IPS-15b (cell line): ENCODE measurements at regions not wholly inside any gene's neighbourhood (a gene's known extent, or its start where the extent isn't known, plus 50 kb on each side); places are given as distances from the start of the nearest gene placed in this dataset.

Experiments
- H3K27me3 ChIP-seq: one replicate; pipeline ENCODE4 v1.6.1; 2013; ENCODE audit warnings: low read length; ENCODE audit not compliant: control insufficient read depth, insufficient read depth
- H3K36me3 ChIP-seq: one replicate; pipeline ENCODE4 v1.6.1; 2013; ENCODE audit warnings: low read length; ENCODE audit not compliant: control insufficient read depth, insufficient read depth
- H3K4me1 ChIP-seq: one replicate; pipeline ENCODE4 v1.6.1; 2013; ENCODE audit warnings: mild to moderate bottlenecking, low read length; ENCODE audit not compliant: control insufficient read depth, insufficient read depth
- H3K4me3 ChIP-seq: one replicate; pipeline ENCODE4 v1.5.1; 2013; ENCODE audit warnings: low read depth, low read length
- H3K9ac ChIP-seq: one replicate; pipeline ENCODE4 v1.6.1; 2013; ENCODE audit warnings: low read depth, mild to moderate bottlenecking, low read length
- H3K9me3 ChIP-seq: one replicate; pipeline ENCODE4 v1.6.1; 2013; ENCODE audit warnings: mild to moderate bottlenecking, low read length; ENCODE audit not compliant: control insufficient read depth, insufficient read depth

GRCh38 chr3:65303431-65303830 is 615.6 kb upstream of the ADAMTS9 start:
- Histone ChIP-seq H3K9me3 (no peaks in the 10 kb centered on the region), H3K27me3 (no peaks in the 10 kb centered on the region)

DNA sequence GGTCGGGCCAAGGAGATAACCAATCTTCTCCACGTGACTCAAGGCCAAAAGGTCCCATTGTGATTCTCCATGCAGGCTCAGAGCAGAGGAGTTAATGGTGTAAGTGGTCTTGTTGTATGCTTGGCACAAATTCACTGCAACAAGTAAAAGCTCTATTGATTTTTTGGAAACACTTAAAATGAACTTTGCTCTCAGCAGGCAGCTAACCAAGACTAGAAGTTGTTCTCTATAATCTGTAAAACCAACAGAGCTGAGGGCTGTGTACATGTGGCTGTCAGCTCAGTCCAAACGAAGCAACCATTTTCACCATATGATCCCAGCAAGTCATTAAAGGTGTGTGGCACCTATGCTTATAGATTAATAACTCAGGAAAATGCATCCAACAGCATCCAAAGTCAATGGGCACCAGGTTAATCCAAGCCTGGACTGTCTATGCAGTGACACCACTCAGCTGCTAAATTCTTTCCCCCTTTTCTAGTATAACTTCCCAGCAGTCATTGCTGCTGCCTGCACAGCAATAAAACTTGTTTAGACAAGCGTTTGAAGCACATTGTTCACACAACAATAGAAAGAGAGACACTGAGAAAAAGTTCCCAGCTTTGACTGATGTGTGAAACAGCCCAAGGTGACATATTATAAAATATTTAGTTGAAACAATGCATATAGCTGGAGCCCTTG is 603.8 kb upstream of the ADAMTS9 start:
- no peaks in the 10 kb centered on the region for H3K4me1 ChIP-seq
- H3K9me3 ChIP-seq, result no peaks in the 10 kb centered on the region
- no peaks in the 10 kb centered on the region for H3K27me3 ChIP-seq
- H3K9ac ChIP-seq, result no peak overlapping the region
- H3K4me3 ChIP-seq, result no peak overlapping the region
- no peaks in the 10 kb centered on the region for H3K36me3 ChIP-seq

More at GRCh38 chr3:65303431-65303830, 615.6 kb upstream of the ADAMTS9 start:
- Histone ChIP-seq H3K4me3 (no peak overlapping the region), H3K36me3 (no peaks in the 10 kb centered on the region), H3K4me1 (no peaks in the 10 kb centered on the region), H3K9ac (no peak overlapping the region)

DNA sequence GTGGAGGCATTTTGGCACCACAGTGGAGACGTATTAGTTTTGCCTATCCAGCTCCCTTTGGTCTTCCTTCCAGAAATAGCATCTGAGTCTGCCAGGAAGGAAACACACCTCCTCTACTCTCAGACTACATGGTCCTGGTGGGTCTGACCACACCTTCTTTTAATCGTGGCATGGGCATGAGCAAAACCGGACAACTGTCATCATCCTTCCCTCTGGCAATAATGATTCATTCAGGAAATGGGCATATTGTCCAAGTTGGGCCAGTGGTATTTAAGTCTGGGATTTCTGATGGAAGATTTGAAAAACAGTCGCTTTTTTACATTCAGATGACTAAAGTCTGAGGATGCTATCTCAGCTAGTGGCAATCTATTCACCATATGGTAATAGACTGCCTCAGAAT is 601.0 kb upstream of the ADAMTS9 start:
- Histone ChIP-seq H3K9ac (no peak overlapping the region), H3K9me3 (no peaks in the 10 kb centered on the region), H3K36me3 (no peaks in the 10 kb centered on the region), H3K27me3 (no peaks in the 10 kb centered on the region), H3K4me1 (no peaks in the 10 kb centered on the region), H3K4me3 (no peak overlapping the region)

DNA sequence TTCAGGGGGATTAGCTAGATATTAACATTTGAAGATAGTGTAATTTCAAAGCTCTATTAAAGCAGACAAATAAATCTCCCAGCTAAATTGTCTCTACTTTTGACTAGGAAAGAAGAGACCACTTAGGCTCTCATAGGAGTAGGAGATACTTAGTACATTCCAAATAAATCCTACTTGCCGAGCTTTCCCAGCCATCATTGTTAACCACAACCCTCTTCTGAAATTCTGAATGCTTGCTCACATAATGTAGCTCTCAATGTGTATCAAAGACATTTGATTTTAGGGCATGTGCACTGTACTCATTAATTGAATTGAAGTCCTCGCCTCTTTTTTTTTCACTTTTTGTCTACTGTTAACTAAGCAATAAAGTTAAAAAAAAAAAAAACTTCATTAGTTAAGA is 598.2 kb upstream of the ADAMTS9 start:
- Histone ChIP-seq H3K36me3 (no peaks in the 10 kb centered on the region), H3K27me3 (no peaks in the 10 kb centered on the region), H3K4me3 (no peak overlapping the region)

DNA sequence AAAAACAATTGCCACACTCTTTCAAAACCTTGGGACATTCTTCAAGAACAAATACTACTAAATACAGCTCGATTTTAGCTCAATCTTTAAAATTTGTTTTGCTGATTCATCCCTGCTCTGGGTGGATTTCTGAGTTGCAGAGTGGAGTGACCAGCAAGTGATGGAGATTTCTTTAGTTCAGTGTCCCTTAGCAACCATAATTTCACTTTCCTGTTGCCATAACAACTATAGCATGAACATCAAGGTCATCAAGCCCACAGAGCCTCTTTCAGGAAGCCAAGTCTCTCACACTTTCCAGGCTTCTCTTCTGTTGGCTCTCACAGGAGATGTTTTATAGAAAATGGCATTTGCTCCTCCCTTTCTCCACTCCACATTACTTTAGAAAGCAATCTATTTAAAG is 597.2 kb upstream of the ADAMTS9 start:
- H3K4me1 ChIP-seq, result no peaks in the 10 kb centered on the region
- H3K9me3 ChIP-seq, result no peaks in the 10 kb centered on the region
- no peak overlapping the region for H3K9ac ChIP-seq
- H3K4me3 ChIP-seq, result no peak overlapping the region
- H3K27me3 ChIP-seq, result no peaks in the 10 kb centered on the region
- no peaks in the 10 kb centered on the region for H3K36me3 ChIP-seq

More for the DNA sequence above, 598.2 kb upstream of the ADAMTS9 start:
- H3K4me1 ChIP-seq, result no peaks in the 10 kb centered on the region
- H3K9me3 ChIP-seq, result no peaks in the 10 kb centered on the region
- no peak overlapping the region for H3K9ac ChIP-seq

DNA sequence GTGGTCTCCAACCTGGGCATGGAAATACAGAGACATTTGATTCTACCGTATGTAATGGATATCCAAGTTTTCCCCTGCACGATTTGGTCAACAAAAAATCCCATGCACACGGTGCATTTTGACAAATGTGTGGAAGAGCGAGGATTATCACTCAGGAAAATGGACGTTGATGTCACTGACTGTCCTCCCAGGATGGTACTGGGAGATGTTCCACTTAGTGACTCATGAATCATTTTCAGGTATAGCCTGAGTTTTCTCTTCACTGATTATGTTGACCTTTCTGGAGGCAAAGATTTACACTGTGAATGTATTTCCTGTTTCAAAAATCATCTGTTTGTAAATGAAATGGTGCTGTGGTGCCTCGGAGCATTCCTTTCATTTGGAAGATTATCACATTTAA is 596.7 kb upstream of the ADAMTS9 start:
- H3K27me3 ChIP-seq, result no peaks in the 10 kb centered on the region
- no peak overlapping the region for H3K9ac ChIP-seq
- no peak overlapping the region for H3K4me3 ChIP-seq
- no peaks in the 10 kb centered on the region for H3K36me3 ChIP-seq
- no peaks in the 10 kb centered on the region for H3K9me3 ChIP-seq
- H3K4me1 ChIP-seq, result no peaks in the 10 kb centered on the region

- Histone ChIP-seq H3K36me3 (no peaks in the 10 kb centered on the region), H3K9me3 (no peaks in the 10 kb centered on the region), H3K27me3 (no peaks in the 10 kb centered on the region), H3K4me1 (no peaks in the 10 kb centered on the region), H3K4me3 (no peak overlapping the region), H3K9ac (no peak overlapping the region)
Measured at GRCh38 chr3:65279225-65279782, 591.5 kb upstream of the ADAMTS9 start.

DNA sequence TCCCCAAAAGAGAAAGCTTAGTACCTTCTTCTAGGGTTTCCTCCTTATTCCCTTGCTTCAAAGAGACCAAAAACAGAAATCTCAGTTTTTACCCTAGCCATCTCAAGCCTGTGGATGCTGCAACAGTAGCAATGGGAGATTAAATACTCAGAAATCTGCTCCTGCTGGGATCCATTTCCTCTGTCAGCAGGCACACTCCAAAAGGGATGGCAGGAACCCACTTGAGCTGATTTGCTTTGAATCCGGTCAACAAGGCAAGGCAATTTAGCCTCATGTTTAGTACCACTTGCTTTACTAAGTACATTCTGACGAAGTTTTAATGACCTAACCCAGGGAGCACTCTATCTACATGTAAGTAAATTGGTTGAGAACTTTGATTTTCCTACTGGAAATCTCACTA is 590.0 kb upstream of the ADAMTS9 start:
- no peak overlapping the region for H3K4me3 ChIP-seq
- no peaks in the 10 kb centered on the region for H3K4me1 ChIP-seq
- H3K9me3 ChIP-seq, result no peaks in the 10 kb centered on the region
- H3K9ac ChIP-seq, result no peak overlapping the region
- H3K27me3 ChIP-seq, result no peaks in the 10 kb centered on the region
- H3K36me3 ChIP-seq, result no peaks in the 10 kb centered on the region

DNA sequence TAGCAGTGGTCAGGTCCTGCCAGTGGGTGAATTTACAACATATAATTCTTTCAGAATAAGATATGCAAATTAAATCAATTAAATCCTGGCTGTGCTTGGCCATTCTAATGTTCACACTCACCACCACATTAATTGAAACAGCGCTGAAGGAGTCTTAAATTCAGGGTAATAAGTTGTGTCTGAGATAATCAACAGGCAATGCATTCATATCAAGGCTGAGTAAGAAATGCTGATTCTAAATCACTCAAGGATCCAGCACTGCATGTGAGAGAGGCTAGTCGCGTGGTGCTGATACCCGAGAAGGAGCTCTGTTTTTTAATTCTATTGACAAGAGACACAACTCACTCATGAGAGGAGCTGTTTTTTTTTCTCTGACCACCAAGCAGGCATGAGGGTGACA is 588.8 kb upstream of the ADAMTS9 start:
- Histone ChIP-seq H3K27me3 (no peaks in the 10 kb centered on the region), H3K4me3 (no peak overlapping the region), H3K9me3 (no peaks in the 10 kb centered on the region), H3K4me1 (no peaks in the 10 kb centered on the region), H3K9ac (no peak overlapping the region), H3K36me3 (no peaks in the 10 kb centered on the region)

- Histone ChIP-seq H3K36me3 (no peaks in the 10 kb centered on the region), H3K4me3 (no peak overlapping the region), H3K27me3 (no peaks in the 10 kb centered on the region), H3K9ac (no peak overlapping the region), H3K4me1 (peaks cover 4% of the 10 kb centered on the region), H3K9me3 (no peaks in the 10 kb centered on the region)
Measured at GRCh38 chr3:65268426-65268825, 580.6 kb upstream of the ADAMTS9 start.

DNA sequence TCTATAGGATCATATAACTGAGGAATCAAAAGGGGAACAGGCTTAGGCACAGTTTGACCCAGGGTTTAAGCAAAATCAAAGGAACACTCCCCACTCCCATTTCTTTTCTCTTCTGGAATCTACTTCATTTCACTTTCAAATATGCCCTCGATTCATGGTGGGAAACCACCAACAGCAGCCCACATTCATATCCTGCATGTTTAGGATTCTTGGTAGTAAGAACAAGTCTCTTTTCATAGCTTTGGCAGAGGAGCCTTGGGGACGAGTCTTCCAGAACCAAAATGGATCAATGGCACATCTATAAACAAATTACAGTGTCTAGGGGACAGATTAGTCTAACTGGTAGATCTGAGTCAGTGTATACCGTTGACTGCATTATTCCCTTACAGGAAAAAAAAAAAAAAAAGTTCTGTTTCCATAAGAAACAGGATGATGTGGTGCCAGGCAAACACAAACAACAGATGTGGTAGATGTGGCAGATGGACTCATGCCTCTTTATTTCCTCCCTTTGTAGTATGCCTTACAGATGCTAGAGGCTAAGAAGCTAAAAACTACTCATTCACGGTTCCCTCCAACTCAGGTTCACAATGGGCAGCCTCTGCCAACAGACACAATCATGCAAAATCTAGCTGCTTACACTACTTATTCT is 578.3 kb upstream of the ADAMTS9 start:
- Histone ChIP-seq H3K27me3 (no peaks in the 10 kb centered on the region), H3K4me1 (peaks cover 4% of the 10 kb centered on the region), H3K9ac (no peak overlapping the region), H3K36me3 (no peaks in the 10 kb centered on the region), H3K9me3 (no peaks in the 10 kb centered on the region), H3K4me3 (no peak overlapping the region)

DNA sequence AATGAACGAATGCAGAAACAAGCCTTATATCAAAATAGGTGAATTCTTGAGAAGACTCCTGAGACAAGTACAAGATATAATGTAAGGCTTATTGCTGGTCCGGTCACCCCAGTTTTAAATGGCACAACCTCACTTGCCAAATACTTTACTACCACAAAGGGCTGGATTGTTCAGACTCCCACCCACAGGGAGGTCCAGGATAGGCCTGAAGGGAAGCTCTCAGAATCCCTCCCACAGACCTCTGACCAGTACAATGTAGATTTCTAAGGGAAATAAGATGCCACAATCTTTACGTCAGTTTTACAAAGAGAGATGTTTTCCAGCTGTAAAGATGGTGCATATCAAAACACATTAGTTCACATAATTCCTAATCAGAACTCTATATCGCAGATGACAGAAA is 577.7 kb upstream of the ADAMTS9 start:
- Histone ChIP-seq H3K27me3 (no peaks in the 10 kb centered on the region), H3K36me3 (no peaks in the 10 kb centered on the region), H3K4me1 (peaks cover 4% of the 10 kb centered on the region), H3K9me3 (no peaks in the 10 kb centered on the region), H3K4me3 (no peak overlapping the region), H3K9ac (no peak overlapping the region)
